G401 (cell line): ENCODE measurements at regions not wholly inside any gene's neighbourhood (a gene's known extent, or its start where the extent isn't known, plus 50 kb on each side); places are given as distances from the start of the nearest gene placed in this dataset.
A peak's percentile ranks its signal among the peaks of the same experiment; 100 is the strongest.
"Not testable (repeated sequence)": the region's sequence is repeated elsewhere in the genome, so short reads cannot be mapped to it uniquely, and the experiment has no call there.

Experiments
- DNase-seq: peaks from one replicate; pipeline ENCODE4 v3.0.0-alpha.2; 2015; ENCODE audit warnings: low spot score
- in situ Hi-C: cut with HindIII; loops from 2 replicates; pipeline ENCODE4 v1.10.0; 2016; ENCODE audit warnings: low sequenced_read_pairs, mixed read lengths

GRCh38 chr2:144905956-144906355, 386.0 kb upstream of the ZEB2 start:
- in situ Hi-C loops = no loop called here
- no peak for DNase-seq

- DNase-seq = no peak
- in situ Hi-C loops = no loop called here
Observed at GRCh38 chr2:144904612-144905011, 384.7 kb upstream of the ZEB2 start.

DNA sequence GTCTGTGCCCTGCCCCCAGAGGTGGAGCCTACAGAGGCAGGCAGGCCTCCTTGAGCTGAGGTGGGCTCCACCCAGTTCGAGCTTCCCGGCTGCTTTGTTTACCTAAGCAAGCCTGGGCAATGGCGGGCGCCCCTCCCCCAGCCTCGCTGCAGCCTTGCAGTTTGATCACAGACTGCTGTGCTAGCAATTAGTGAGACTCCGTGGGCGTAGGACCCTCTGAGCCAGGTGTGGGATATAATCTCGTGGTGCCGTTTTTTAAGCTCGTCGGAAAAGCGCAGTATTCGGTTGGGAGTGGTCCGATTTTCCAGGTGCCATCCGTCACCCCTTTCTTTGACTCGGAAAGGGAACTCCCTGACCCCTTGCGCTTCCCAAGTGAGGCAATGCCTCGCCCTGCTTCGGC, 383.1 kb upstream of the ZEB2 start:
- DNase-seq, in situ Hi-C loops: not testable (repeated sequence)

DNA sequence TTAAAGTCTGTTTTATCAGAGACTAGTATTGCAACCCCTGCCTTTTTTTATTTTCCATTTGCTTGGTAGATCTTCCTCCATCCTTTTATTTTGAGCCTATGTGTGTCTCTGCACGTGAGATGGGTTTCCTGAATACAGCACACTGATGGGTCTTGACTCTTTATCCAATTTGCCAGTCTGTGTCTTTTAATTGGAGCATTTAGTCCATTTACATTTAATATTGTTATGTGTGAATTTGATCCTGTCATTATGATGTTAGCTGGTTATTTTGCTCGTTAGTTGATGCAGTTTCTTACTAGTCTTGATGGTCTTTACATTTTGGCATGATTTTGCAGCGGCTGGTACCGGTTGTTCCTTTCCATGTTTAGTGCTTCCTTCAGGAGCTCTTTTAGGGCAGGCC, 381.5 kb upstream of the ZEB2 start:
- in situ Hi-C loops, DNase-seq: not testable (repeated sequence)

DNA sequence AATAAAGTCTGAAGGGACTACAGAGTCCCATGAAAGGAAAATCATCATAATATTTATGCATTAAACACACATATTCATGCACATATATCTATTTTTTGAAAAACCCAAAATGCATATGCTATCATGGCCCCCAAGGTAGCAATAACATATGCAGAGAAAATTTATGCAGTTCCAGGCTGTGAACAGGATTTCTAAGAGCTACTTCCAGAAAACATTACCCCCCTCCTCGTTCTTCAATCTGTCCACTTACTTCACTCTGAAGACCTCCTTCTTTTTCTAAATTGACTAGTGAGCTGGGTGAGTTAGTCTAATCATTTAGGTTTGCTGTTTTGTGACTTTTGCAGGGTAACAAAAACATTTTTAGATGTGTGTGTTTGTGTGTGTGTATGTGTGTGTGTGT, 376.4 kb upstream of the ZEB2 start:
- in situ Hi-C loops = no loop called here

GRCh38 chr2:144894612-144895599, 375.0 kb upstream of the ZEB2 start:
- DNase-seq = no peak

More for the DNA sequence above, 376.4 kb upstream of the ZEB2 start:
- DNase-seq = no peak

DNA sequence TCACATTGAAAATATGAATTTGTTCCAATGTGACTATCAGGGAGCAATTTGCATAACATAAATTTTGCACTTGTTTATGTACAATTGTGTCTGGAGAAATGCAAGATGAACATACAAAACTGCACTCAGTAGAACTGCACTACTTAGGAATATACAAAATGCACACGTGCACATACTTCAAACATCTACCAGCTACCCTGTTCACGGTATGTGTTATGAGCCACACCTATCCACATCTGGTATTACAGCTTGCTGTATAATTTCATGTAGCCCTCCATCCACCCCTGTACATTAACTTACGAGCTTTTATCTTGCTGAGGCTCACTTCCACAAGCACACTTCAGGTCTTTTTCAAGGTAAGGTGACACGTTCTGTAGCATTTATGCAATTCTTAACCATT, 373.5 kb upstream of the ZEB2 start:
- in situ Hi-C loops = no loop called here
- DNase-seq = no peak

More at GRCh38 chr2:144894612-144895599, 375.0 kb upstream of the ZEB2 start:
- in situ Hi-C loops = no loop called here

DNA sequence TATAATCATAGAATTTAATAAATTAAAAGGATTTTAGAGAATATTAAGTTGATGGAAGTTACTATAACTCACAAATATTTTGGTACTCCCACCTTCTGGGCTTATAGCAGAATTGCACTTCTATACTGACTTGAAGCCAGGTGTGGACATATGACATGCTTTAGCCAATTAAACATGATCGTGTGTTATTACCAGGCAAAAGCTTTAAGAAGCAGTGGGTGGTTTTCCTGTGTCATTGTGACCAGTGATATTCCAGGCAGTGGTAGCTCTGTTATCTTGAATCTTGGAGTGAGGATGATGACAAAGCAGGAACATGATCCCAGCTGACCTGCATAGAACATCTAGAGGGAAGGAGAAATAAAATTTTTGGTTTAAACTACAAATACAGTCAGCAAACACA, 370.9 kb upstream of the ZEB2 start:
- DNase-seq = no peak

DNA sequence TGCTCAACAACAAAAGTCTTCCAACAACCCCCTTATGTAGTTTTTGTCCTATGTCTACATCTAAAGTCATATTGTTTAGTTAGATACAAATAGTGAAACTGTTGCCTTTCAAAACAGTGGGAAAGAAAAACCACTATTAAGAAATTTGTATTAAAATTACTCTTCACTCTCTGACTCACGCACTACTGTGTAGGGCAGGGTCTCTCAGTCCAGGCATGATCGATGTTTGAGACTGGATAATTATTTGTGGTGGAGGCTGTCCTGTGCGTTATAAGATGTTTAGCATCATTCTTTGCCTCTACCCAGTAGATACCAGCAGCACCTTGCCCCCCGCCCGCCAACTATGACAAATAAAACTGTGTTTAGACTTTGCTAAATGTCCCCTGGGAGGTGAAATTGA, 369.4 kb upstream of the ZEB2 start:
- DNase-seq = no peak
- in situ Hi-C loops = no loop called here

More for the DNA sequence above, 370.9 kb upstream of the ZEB2 start:
- in situ Hi-C loops = no loop called here

- in situ Hi-C loops = no loop called here
- DNase-seq = peak; percentile 18
Observed at GRCh38 chr2:144886862-144887261, 366.9 kb upstream of the ZEB2 start.

- in situ Hi-C loops = no loop called here
- no peak for DNase-seq
Observed at GRCh38 chr2:144877893-144878292, 358.0 kb upstream of the ZEB2 start.

GRCh38 chr2:144876013-144876412, 356.1 kb upstream of the ZEB2 start:
- DNase-seq = no peak
- in situ Hi-C loops = no loop called here

GRCh38 chr2:144875290-144875969, 355.5 kb upstream of the ZEB2 start:
- DNase-seq = no peak
- in situ Hi-C loops = no loop called here

DNA sequence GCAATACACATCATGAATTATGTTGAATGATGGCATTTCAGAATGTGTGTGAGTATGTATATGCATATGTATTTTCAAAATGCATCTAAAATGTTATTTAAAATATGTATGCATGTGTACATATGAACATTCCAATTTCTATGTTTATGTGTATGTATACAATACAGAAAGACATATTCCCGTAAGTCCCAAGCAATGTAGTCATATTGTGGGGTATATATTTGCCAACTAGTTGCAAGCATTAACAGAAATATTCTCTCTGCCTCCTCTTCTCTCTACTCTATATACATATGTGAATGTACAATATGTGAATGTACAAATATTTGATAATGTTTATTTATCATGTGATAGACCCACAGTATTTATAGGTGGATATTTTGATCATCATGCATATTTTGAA, 345.8 kb upstream of the ZEB2 start:
- no peak for DNase-seq
- in situ Hi-C loops = no loop called here

DNA sequence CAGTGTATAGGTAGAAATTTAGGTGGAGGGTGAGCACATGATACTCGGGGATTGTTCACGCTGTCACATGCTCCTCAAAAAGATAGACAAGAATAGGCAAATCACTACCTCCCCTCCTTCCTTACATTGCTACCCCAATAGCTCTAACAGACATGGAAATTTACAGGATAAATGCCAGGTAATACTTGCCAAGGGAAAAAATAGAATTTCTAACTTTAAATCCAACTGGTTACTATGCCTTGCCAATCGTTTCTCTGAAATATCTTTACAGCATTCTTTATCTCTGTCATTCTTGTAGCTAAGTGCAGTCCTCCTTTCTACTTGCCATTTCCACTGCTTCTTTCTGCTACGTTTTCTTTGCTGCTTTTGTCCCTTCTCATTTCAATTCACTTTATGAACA, 339.8 kb upstream of the ZEB2 start:
- DNase-seq = no peak
- in situ Hi-C loops = no loop called here

DNA sequence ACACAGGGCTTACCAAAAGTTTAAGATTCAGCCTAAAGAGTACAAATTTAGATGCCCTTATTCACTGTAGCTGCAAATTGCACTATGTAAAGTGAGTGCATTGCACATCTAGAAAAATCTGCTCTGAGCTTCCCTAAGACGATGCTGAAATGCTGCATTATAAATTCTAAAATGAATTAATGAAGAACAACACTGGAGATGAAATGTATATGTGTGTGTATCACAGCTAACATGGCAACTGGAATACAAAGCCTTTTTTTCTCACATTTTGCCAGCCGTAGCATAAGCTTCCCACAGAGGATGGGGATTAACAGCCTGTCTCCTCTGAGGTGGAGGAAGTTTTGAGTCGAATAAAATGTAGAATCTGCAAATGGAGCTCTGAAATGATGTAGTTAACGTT, 338.3 kb upstream of the ZEB2 start:
- in situ Hi-C loops = no loop called here
- no peak for DNase-seq

GRCh38 chr2:144854596-144854995, 334.7 kb upstream of the ZEB2 start:
- in situ Hi-C loops = no loop called here
- no peak for DNase-seq

DNA sequence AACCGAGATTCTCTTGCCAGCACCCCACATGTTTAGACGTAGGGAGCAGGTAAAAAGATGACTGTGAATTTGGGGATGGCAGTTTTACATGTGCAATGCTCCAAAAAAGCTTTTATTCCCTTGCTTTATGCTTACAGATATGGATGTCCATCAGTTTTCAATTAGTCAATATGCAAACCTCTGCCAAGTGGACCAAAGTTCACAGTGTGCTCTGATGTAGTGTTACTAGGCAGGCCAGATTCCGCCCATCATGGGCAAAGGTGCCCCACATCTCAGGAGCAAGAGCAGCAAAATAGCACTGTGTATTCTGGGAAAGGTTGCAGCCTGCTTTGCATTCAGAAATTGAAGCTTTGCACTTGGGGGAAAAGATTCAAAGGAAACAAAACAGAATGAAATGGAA, 329.7 kb upstream of the ZEB2 start:
- DNase-seq = no peak
- in situ Hi-C loops = no loop called here

GRCh38 chr2:144848423-144848822, 328.5 kb upstream of the ZEB2 start:
- in situ Hi-C loops = no loop called here
- no peak for DNase-seq

- no peak for DNase-seq
- in situ Hi-C loops = no loop called here
Observed at GRCh38 chr2:144847347-144848080, 327.6 kb upstream of the ZEB2 start.
